Neural progenitor cell (in vitro differentiated cells): ENCODE measurements at regions not wholly inside any gene's neighbourhood (a gene's known extent, or its start where the extent isn't known, plus 50 kb on each side); places are given as distances from the start of the nearest gene placed in this dataset.
"Not testable (repeated sequence)": the region's sequence is repeated elsewhere in the genome, so short reads cannot be mapped to it uniquely, and the experiment has no call there.

ENCODE experiments used
- DNase-seq: peaks from one replicate; pipeline ENCODE4 v3.0.0-alpha.2; 2016; ENCODE audit warnings: low spot score
- H2AFZ ChIP-seq: fragments of 200-600 bp; sonication (generic); replicated peaks from 2 replicates; pipeline ENCODE4 v1.6.1; 2016; ENCODE audit warnings: antibody characterized with exemption
- H3F3A ChIP-seq: fragments of 200-600 bp; sonication (generic); 2 replicates; pipeline ENCODE4 v1.6.1; 2016; ENCODE audit warnings: antibody characterized with exemption, low read depth
- H3K27ac ChIP-seq: fragments of 200-600 bp; sonication (generic); 2 replicates; pipeline ENCODE4 v1.5.1; 2016; ENCODE audit warnings: mild to moderate bottlenecking
- H3K27me3 ChIP-seq: fragments of 200-600 bp; sonication (generic); 2 replicates; pipeline ENCODE4 v1.6.1; 2016; ENCODE audit warnings: mild to moderate bottlenecking, moderate library complexity
- H3K36me3 ChIP-seq: fragments of 200-600 bp; sonication (generic); 2 replicates; pipeline ENCODE4 v1.5.1; 2016
- H3K4me1 ChIP-seq: fragments of 200-600 bp; sonication (generic); 2 replicates; pipeline ENCODE4 v1.6.1; 2016; ENCODE audit warnings: mixed run types
- H3K4me2 ChIP-seq: fragments of 200-600 bp; sonication (generic); 2 replicates; pipeline ENCODE4 v1.6.1; 2016
- H3K4me3 ChIP-seq: fragments of 200-600 bp; sonication (generic); 2 replicates; pipeline ENCODE4 v1.5.1; 2016
- H3K79me2 ChIP-seq: fragments of 200-600 bp; sonication (generic); 2 replicates; pipeline ENCODE4 v1.6.1; 2016; ENCODE audit warnings: low read depth
- H3K9ac ChIP-seq: fragments of 200-600 bp; sonication (generic); 2 replicates; pipeline ENCODE4 v1.6.1; 2016
- H3K9me3 ChIP-seq: fragments of 200-600 bp; sonication (generic); 2 replicates; pipeline ENCODE4 v1.5.1; 2016; ENCODE audit warnings: low read depth
- H4K20me1 ChIP-seq: fragments of 200-600 bp; sonication (generic); 2 replicates; pipeline ENCODE4 v1.6.1; 2016; ENCODE audit warnings: low read depth
- H3K27ac Mint-ChIP-seq: 3 replicates; pipeline ENCODE4 v1.8.0; 2021; ENCODE audit warnings: mixed read lengths
- H3K27me3 Mint-ChIP-seq: 2 replicates; pipeline ENCODE4 v1.8.0; 2022; ENCODE audit warnings: low read depth, mild to moderate bottlenecking, inconsistent platforms, moderate library complexity, mixed read lengths; ENCODE audit not compliant: insufficient read depth
- H3K36me3 Mint-ChIP-seq: 3 replicates; pipeline ENCODE4 v1.8.0; 2021; ENCODE audit warnings: mixed read lengths
- H3K4me1 Mint-ChIP-seq: 3 replicates; pipeline ENCODE4 v1.8.0; 2021; ENCODE audit warnings: mixed read lengths
- H3K4me3 Mint-ChIP-seq: 3 replicates; pipeline ENCODE4 v1.8.0; 2021; ENCODE audit warnings: mild to moderate bottlenecking, moderate library complexity, mixed read lengths
- H3K9me3 Mint-ChIP-seq: 3 replicates; pipeline ENCODE4 v1.8.0; 2020; ENCODE audit warnings: mixed read lengths
- EZH2 ChIP-seq: fragments of 200-600 bp; sonication (generic); IDR thresholded peaks from 2 replicates; pipeline ENCODE4 v1.6.1; 2017; ENCODE audit warnings: antibody characterized with exemption, mild to moderate bottlenecking, moderate library complexity
- EZH2phosphoT487 ChIP-seq: fragments of 200-600 bp; sonication (generic); IDR thresholded peaks from 2 replicates; pipeline ENCODE4 v1.6.1; 2017; ENCODE audit warnings: antibody characterized with exemption
- TF ChIP-seq, protein P1 (sequence below): fragments of 200-600 bp; sonication (generic); IDR thresholded peaks from 2 replicates; pipeline ENCODE4 v1.5.1; 2017; ENCODE audit warnings: antibody characterized with exemption, mild to moderate bottlenecking

DNA sequence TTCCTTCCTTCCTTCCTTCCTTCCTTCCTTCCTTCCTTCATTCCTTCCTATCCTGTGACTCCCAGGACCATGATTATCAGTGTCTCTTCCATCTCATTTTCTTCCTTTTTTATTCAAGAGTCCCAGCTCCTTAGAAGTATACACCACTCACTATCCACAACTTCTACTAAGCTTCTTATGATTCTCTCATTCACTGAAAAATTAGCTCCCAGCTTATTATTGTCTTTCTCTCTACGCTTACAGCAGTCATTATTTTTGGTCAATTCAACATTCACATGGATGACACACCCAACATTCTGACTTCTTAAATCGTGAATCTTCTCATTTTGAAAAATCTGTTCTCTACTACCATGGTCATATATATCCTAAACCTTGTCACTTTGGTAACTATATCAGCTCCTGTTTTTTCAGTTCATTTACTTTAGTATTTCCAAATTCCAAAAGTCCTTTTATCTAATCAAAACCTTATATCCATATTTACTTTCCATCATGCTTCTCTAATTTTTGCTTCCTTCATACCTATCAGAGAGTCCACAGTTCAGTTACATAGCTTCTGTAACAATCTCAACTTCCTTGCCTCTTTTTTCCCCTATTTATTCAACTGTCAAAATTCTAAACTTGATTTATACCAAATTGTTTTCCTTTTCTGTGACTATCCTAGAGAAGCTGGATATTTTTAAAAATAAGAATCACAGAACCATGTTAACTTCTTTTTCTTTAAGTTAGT is 677.5 kb downstream of the RAPGEF2 start:
- no peak overlapping the region for H3K4me3 Mint-ChIP-seq
- H3K9ac ChIP-seq = no peak overlapping the region

DNA sequence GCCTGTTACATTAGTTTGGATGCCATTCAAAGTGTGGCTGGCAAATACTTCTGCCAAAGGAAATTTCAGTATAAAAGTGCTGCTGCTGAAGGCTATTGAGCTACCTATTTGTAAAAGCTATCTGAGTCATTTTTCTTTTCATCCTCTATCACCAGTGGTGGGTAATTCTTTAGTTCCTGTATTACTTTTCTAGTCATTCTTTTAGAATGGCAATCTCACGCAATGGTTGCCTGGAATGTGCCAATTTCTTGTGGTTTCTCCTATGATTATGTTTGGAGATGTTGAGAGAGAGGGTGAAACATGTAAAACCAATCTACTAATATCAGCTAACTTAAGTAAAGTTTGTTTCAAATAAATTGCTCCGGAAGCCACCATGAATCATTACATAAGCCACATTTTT is 685.0 kb downstream of the RAPGEF2 start:
- Histone ChIP-seq H3K79me2 (no peaks in the 10 kb centered on the region), H3K9me3 (no peaks in the 10 kb centered on the region), H3K9ac (no peak overlapping the region), H4K20me1 (no peaks in the 10 kb centered on the region), H3K27me3 (no peaks in the 10 kb centered on the region), H3K4me3 (no peak overlapping the region), H3K27ac (no peak overlapping the region), H2AFZ (no peak overlapping the region), H3K36me3 (no peaks in the 10 kb centered on the region), H3K4me1 (no peaks in the 10 kb centered on the region), H3K4me2 (no peak overlapping the region), H3F3A (no peaks in the 10 kb centered on the region)
- Mint-ChIP-seq H3K27ac (no peak overlapping the region), H3K27me3 (peaks cover 2% of the 10 kb centered on the region), H3K4me1 (peaks cover 9% of the 10 kb centered on the region), H3K9me3 (peaks cover 8% of the 10 kb centered on the region), H3K4me3 (no peak overlapping the region), H3K36me3 (no peaks in the 10 kb centered on the region)
- DNase-seq = no peak
- TF ChIP-seq, protein P1, sequence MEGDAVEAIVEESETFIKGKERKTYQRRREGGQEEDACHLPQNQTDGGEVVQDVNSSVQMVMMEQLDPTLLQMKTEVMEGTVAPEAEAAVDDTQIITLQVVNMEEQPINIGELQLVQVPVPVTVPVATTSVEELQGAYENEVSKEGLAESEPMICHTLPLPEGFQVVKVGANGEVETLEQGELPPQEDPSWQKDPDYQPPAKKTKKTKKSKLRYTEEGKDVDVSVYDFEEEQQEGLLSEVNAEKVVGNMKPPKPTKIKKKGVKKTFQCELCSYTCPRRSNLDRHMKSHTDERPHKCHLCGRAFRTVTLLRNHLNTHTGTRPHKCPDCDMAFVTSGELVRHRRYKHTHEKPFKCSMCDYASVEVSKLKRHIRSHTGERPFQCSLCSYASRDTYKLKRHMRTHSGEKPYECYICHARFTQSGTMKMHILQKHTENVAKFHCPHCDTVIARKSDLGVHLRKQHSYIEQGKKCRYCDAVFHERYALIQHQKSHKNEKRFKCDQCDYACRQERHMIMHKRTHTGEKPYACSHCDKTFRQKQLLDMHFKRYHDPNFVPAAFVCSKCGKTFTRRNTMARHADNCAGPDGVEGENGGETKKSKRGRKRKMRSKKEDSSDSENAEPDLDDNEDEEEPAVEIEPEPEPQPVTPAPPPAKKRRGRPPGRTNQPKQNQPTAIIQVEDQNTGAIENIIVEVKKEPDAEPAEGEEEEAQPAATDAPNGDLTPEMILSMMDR = no peak
- no peak for TF ChIP-seq EZH2
- no peak for TF ChIP-seq EZH2phosphoT487

More for the DNA sequence above, 677.5 kb downstream of the RAPGEF2 start:
- Histone ChIP-seq H3K4me2 (no peak overlapping the region), H4K20me1 (no peaks in the 10 kb centered on the region), H3K27ac (no peak overlapping the region), H3K4me3 (no peak overlapping the region), H3K9me3 (no peaks in the 10 kb centered on the region), H2AFZ (no peak overlapping the region), H3K36me3 (no peaks in the 10 kb centered on the region), H3F3A (no peaks in the 10 kb centered on the region), H3K79me2 (no peaks in the 10 kb centered on the region), H3K27me3 (no peaks in the 10 kb centered on the region), H3K4me1 (peaks cover 9% of the 10 kb centered on the region)
- DNase-seq = no peak
- Mint-ChIP-seq H3K9me3 (peaks cover under 1% of the 10 kb centered on the region), H3K27ac (no peak overlapping the region), H3K27me3 (no peaks in the 10 kb centered on the region), H3K4me1 (peaks cover 17% of the 10 kb centered on the region), H3K36me3 (no peaks in the 10 kb centered on the region)
- TF ChIP-seq, protein P1 = no peak
- TF ChIP-seq EZH2phosphoT487 (no peak), EZH2 (no peak)

DNA sequence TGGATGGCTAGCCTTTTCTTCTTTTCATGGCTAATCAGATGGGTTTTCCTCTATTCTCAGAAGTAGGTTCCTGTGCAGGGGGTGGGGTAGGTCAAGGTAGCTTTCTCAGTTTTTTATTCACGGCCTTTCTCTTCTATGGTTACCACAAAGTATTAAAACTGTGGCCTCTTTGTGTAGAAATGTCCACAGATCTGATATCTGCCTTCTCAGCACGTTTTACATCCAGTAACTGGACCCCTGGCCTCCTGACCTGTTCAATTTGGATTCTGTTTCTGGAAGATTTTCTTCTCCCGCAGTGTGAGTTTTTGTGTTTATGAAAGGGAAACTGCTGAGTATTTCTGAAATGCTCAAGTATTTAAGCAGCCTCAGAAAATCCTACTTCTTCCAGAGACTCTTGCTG is 688.5 kb downstream of the RAPGEF2 start:
- H3K4me2 ChIP-seq = no peak overlapping the region
- Mint-ChIP-seq H3K27ac (peak overlapping the region; percentile 54), H3K9me3 (peaks cover 5% of the 10 kb centered on the region), H3K27me3 (peaks cover 5% of the 10 kb centered on the region), H3K4me1 (peaks cover 9% of the 10 kb centered on the region), H3K36me3 (no peaks in the 10 kb centered on the region), H3K4me3 (no peak overlapping the region)
- no peaks in the 10 kb centered on the region for H3K4me1 ChIP-seq
- H4K20me1 ChIP-seq = no peaks in the 10 kb centered on the region
- H3K9me3 ChIP-seq = no peaks in the 10 kb centered on the region
- TF ChIP-seq, protein P1 = no peak
- no peak overlapping the region for H3K4me3 ChIP-seq
- no peak for DNase-seq
- H3K9ac ChIP-seq = no peak overlapping the region
- H3K36me3 ChIP-seq = no peaks in the 10 kb centered on the region
- H3K79me2 ChIP-seq = no peaks in the 10 kb centered on the region
- H2AFZ ChIP-seq = no peak overlapping the region
- H3K27ac ChIP-seq = no peak overlapping the region
- no peaks in the 10 kb centered on the region for H3F3A ChIP-seq
- no peaks in the 10 kb centered on the region for H3K27me3 ChIP-seq

DNA sequence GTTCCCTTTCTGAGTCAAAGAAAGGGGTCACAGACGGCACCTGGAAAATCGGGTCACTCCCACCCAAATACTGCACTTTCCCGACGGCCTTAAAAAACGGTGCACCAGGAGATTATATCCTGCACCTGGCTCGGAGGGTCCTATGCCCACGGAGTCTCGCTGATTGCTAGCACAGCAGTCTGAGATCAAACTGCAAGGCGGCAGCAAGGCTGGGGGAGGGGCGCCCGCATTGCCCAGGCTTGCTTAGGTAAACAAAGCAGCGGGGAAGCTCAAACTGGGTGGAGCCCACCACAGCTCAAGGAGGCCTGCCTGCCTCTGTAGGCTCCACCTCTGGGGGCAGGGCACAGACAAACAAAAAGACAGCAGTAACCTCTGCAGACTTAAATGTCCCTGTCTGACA is 701.7 kb downstream of the RAPGEF2 start:
- not testable (repeated sequence) for H2AFZ ChIP-seq, H3K27me3 Mint-ChIP-seq

More for the DNA sequence above, 701.7 kb downstream of the RAPGEF2 start:
- H4K20me1 ChIP-seq, H3K36me3 ChIP-seq, H3K79me2 ChIP-seq, H3F3A ChIP-seq, H3K36me3 Mint-ChIP-seq, H3K4me2 ChIP-seq, DNase-seq, H3K4me3 ChIP-seq, H3K27ac Mint-ChIP-seq, H3K4me1 ChIP-seq, H3K27me3 ChIP-seq, H3K4me3 Mint-ChIP-seq, H3K4me1 Mint-ChIP-seq, H3K27ac ChIP-seq, H3K9me3 Mint-ChIP-seq, H3K9me3 ChIP-seq, H3K9ac ChIP-seq: not testable (repeated sequence)
